HCT116 (cell line): ENCODE measurements at regions not wholly inside any gene's neighbourhood (a gene's known extent, or its start where the extent isn't known, plus 50 kb on each side); places are given as distances from the start of the nearest gene placed in this dataset.

Experiments
- ATAC-seq: fragments of 200-7000 bp; cut with Tn5 transposase; 2 replicates; pipeline ENCODE4 v1.9.1; 2020; ENCODE audit warnings: mild to moderate bottlenecking, moderate library complexity
- BruUV-seq: library from RNA; stranded (reverse); fragments of 400-500 nt; replicated peaks from 2 replicates; lab custom pipeline; 2021; lab: Mats Ljungman, UMichigan
- CTCF ChIA-PET: fragments of 300-600 bp; sonication (Branson Sonifier 250); formaldehyde crosslinking; loops from one replicate; lab custom pipeline; 2021; ENCODE audit warnings: antibody characterized with exemption; lab: Charles Lee
- POLR2A ChIA-PET: fragments of 300-600, 350-600 bp; sonication (Branson Sonifier 250); formaldehyde crosslinking; loops from one replicate; lab custom pipeline; 2021; ENCODE audit warnings: antibody characterized with exemption; lab: Charles Lee
- RAD21 ChIA-PET, 2 experiments: fragments of 300-600 bp; sonication (Branson Sonifier 250); formaldehyde crosslinking; loops; one replicate each; lab custom pipeline; 2023; ENCODE audit warnings: low total read pairs in 2 of 2; ENCODE audit not compliant: uncharacterized antibody in 2 of 2, unreplicated experiment in 2 of 2, low non-redundant PET in 1 of 2; lab: Charles Lee
- DNase-seq: peaks from one replicate; pipeline ENCODE4 v3.0.0-alpha.2; 2010; ENCODE audit warnings: low read depth, low spot score
- H2AFZ ChIP-seq: fragments of 200-600 bp; shearing (Covaris generic), sonication (generic); 2 replicates; pipeline ENCODE4 v1.6.1; 2017; ENCODE audit warnings: low read depth, mixed run types, mixed read lengths, antibody characterized with exemption, low read length; ENCODE audit not compliant: poor library complexity, severe bottlenecking
- H3K27ac ChIP-seq: 2 replicates; pipeline ENCODE4 v1.5.1; 2012; ENCODE audit warnings: low read depth, low read length
- H3K27me3 ChIP-seq: fragments of 200-600 bp; sonication (generic); 2 replicates; pipeline ENCODE4 v1.6.1; 2016; ENCODE audit warnings: mixed run types, low read length, mixed read lengths; ENCODE audit not compliant: insufficient read depth
- H3K36me3 ChIP-seq, 2 experiments: fragments of 200-500 bp in 1 of 2; fragments of 200-600 bp in 1 of 2; sonication (Bioruptor generic) in 1 of 2; sonication (generic) in 1 of 2; 2 replicates each; pipeline versions ENCODE4 v1.5.1 to v1.6.1; 2014 to 2016; ENCODE audit warnings: low read length in 2 of 2, inconsistent platforms in 1 of 2, mixed read lengths in 1 of 2, mixed run types in 1 of 2; ENCODE audit not compliant: insufficient read depth in 2 of 2, control insufficient read depth in 1 of 2
- H3K4me1 ChIP-seq, 2 experiments: fragments of 200-600 bp in 1 of 2; sonication (generic) in 1 of 2; 2 replicates each; pipeline versions ENCODE4 v1.5.1 to v1.6.1; 2012 to 2017; ENCODE audit warnings: low read length in 2 of 2, inconsistent platforms in 1 of 2, mild to moderate bottlenecking in 1 of 2, mixed read lengths in 1 of 2, mixed run types in 1 of 2, moderate library complexity in 1 of 2; ENCODE audit not compliant: insufficient read depth in 2 of 2, control insufficient read depth in 1 of 2
- H3K4me2 ChIP-seq: fragments of 200-600 bp; sonication (generic); 2 replicates; pipeline ENCODE4 v1.6.1; 2017; ENCODE audit warnings: mixed run types, low read length, mixed read lengths
- H3K4me3 ChIP-seq, 2 experiments: fragments of 200-600 bp in 1 of 2; sonication (generic) in 1 of 2; replicated peaks in 1 of 2; 2 replicates each; pipeline ENCODE4 v1.5.1; 2011 to 2016; ENCODE audit warnings: low read length in 2 of 2, control low read depth in 1 of 2, low read depth in 1 of 2, mild to moderate bottlenecking in 1 of 2, mixed read lengths in 1 of 2, mixed run types in 1 of 2
- H3K79me2 ChIP-seq: fragments of 200-600 bp; sonication (generic); 2 replicates; pipeline ENCODE4 v1.6.1; 2017; ENCODE audit warnings: mild to moderate bottlenecking, mixed run types, low read length, moderate library complexity, mixed read lengths; ENCODE audit not compliant: insufficient read depth
- H3K9ac ChIP-seq: fragments of 200-600 bp; sonication (generic); 2 replicates; pipeline ENCODE4 v1.6.1; 2016; ENCODE audit warnings: low read length, mixed read lengths
- H3K9me2 ChIP-seq: fragments of 200-600 bp; sonication (generic), shearing (Covaris generic); 2 replicates; pipeline ENCODE4 v1.6.1; 2017; ENCODE audit warnings: mixed run types, mild to moderate bottlenecking, moderate library complexity; ENCODE audit not compliant: insufficient read depth
- H3K9me3 ChIP-seq, 2 experiments: fragments of 200-500 bp in 1 of 2; fragments of 200-600 bp in 1 of 2; sonication (Bioruptor generic) in 1 of 2; sonication (generic) in 1 of 2; 2 replicates each; pipeline ENCODE4 v1.6.1; 2014 to 2017; ENCODE audit warnings: low read length in 2 of 2, mixed read lengths in 2 of 2, inconsistent platforms in 1 of 2, low read depth in 1 of 2, mild to moderate bottlenecking in 1 of 2, mixed run types in 1 of 2, moderate library complexity in 1 of 2; ENCODE audit not compliant: control insufficient read depth in 1 of 2, insufficient read depth in 1 of 2
- H4K20me1 ChIP-seq: fragments of 200-600 bp; sonication (generic), shearing (Covaris generic); 2 replicates; pipeline ENCODE4 v1.6.1; 2017; ENCODE audit warnings: mixed run types, mild to moderate bottlenecking, moderate library complexity; ENCODE audit not compliant: insufficient read depth
- CEBPB ChIP-seq: IDR thresholded peaks from 2 replicates; pipeline ENCODE4 v1.6.1; 2012; ENCODE audit warnings: low read depth
- EGR1 ChIP-seq: IDR thresholded peaks from 2 replicates; pipeline ENCODE4 v1.6.1; 2012; ENCODE audit warnings: low read depth
- ELF1 ChIP-seq: IDR thresholded peaks from 2 replicates; pipeline ENCODE4 v1.6.1; 2012; ENCODE audit warnings: low read depth, borderline replicate concordance
- FOSL1 ChIP-seq: IDR thresholded peaks from 2 replicates; pipeline ENCODE4 v1.6.1; 2012; ENCODE audit warnings: low read depth
- JUND ChIP-seq: IDR thresholded peaks from 2 replicates; pipeline ENCODE4 v1.6.1; 2012
- POLR2A ChIP-seq: IDR thresholded peaks from 2 replicates; pipeline ENCODE4 v1.7.0; 2011; ENCODE audit warnings: borderline replicate concordance; ENCODE audit not compliant: insufficient read depth, insufficient read length; ENCODE audit errors: extremely low read depth
- POLR2AphosphoS5 ChIP-seq: IDR thresholded peaks from 2 replicates; pipeline ENCODE4 v1.6.1; 2011; ENCODE audit warnings: mild to moderate bottlenecking, low read depth, low read length, moderate library complexity
- SIN3A ChIP-seq: IDR thresholded peaks from 2 replicates; pipeline ENCODE4 v1.6.1; 2012; ENCODE audit warnings: low read depth
- SP1 ChIP-seq: IDR thresholded peaks from 2 replicates; pipeline ENCODE4 v1.6.1; 2012; ENCODE audit warnings: low read depth
- SRF ChIP-seq: IDR thresholded peaks from 2 replicates; pipeline ENCODE4 v1.6.1; 2012; ENCODE audit warnings: low read depth
- TCF7L2 ChIP-seq: IDR thresholded peaks from 2 replicates; pipeline ENCODE4 v1.7.0; 2011; ENCODE audit warnings: borderline replicate concordance, inconsistent platforms; ENCODE audit not compliant: insufficient read depth, insufficient read length; ENCODE audit errors: extremely low read depth
- intact Hi-C: fragments of 100-400 bp; cut with micrococcal nuclease; formaldehyde crosslinking; loops from 2 replicates; pipeline ENCODE4 v1.10.0; 2022
- TF ChIP-seq, protein P1 (sequence below), 3 experiments: fragments of 200-600 bp in 1 of 3; sonication (generic) in 1 of 3; IDR thresholded peaks in 2 of 3; conservative IDR thresholded peaks in 1 of 3; 2 replicates each; pipeline ENCODE4 v1.5.1; 2012 to 2017; ENCODE audit warnings: low read depth in 2 of 3, low read length in 2 of 3, antibody characterized with exemption in 1 of 3, borderline replicate concordance in 1 of 3, control low read depth in 1 of 3, mild to moderate bottlenecking in 1 of 3, mixed read lengths in 1 of 3, mixed run types in 1 of 3, moderate library complexity in 1 of 3; ENCODE audit not compliant: insufficient read depth in 1 of 3
- TF ChIP-seq, protein P2 (sequence below): IDR thresholded peaks from 2 replicates; pipeline ENCODE4 v1.6.1; 2012
- TF ChIP-seq, protein P3 (sequence below): IDR thresholded peaks from 2 replicates; pipeline ENCODE4 v1.6.1; 2012; ENCODE audit warnings: low read depth

DNA sequence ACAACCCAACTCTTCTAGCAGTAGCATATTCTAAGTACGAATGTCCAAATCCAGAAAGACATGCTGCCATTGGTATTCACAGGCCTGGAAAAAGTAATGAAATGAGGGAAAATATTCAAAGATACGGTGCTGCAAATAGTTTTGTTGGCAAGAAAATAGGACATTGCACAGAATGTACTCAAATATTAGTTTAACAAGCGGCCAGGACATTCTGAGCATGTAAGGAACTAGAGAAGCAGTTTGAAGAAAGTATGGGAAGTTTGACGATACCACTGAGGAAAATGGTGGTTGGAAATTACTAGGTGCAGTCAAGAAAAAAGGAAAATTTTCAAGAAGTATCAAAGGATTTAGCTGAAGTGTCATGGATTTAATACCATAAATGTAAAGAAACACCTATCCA is 468.0 kb upstream of the GRIN3A start:
- TF ChIP-seq, protein P1, sequence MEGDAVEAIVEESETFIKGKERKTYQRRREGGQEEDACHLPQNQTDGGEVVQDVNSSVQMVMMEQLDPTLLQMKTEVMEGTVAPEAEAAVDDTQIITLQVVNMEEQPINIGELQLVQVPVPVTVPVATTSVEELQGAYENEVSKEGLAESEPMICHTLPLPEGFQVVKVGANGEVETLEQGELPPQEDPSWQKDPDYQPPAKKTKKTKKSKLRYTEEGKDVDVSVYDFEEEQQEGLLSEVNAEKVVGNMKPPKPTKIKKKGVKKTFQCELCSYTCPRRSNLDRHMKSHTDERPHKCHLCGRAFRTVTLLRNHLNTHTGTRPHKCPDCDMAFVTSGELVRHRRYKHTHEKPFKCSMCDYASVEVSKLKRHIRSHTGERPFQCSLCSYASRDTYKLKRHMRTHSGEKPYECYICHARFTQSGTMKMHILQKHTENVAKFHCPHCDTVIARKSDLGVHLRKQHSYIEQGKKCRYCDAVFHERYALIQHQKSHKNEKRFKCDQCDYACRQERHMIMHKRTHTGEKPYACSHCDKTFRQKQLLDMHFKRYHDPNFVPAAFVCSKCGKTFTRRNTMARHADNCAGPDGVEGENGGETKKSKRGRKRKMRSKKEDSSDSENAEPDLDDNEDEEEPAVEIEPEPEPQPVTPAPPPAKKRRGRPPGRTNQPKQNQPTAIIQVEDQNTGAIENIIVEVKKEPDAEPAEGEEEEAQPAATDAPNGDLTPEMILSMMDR (IDR thresholded peaks at IDR 0.05 in 2 of 3, conservative IDR thresholded peaks at IDR 0.05 in 1 of 3; ENCODE audit: borderline replicate concordance in 1 of 3, insufficient read depth in 1 of 3, low read depth in 2 of 3, low read length in 2 of 3): no peak
- TF ChIP-seq, protein P2, sequence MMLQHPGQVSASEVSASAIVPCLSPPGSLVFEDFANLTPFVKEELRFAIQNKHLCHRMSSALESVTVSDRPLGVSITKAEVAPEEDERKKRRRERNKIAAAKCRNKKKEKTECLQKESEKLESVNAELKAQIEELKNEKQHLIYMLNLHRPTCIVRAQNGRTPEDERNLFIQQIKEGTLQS: no peak
- no peak for TF ChIP-seq SIN3A
- no peak for TF ChIP-seq ELF1
- no peak for TF ChIP-seq FOSL1
- no peak for TF ChIP-seq SP1
- TF ChIP-seq POLR2AphosphoS5: no peak
- TF ChIP-seq CEBPB: no peak
- no peak for TF ChIP-seq EGR1
- TF ChIP-seq, protein P3, sequence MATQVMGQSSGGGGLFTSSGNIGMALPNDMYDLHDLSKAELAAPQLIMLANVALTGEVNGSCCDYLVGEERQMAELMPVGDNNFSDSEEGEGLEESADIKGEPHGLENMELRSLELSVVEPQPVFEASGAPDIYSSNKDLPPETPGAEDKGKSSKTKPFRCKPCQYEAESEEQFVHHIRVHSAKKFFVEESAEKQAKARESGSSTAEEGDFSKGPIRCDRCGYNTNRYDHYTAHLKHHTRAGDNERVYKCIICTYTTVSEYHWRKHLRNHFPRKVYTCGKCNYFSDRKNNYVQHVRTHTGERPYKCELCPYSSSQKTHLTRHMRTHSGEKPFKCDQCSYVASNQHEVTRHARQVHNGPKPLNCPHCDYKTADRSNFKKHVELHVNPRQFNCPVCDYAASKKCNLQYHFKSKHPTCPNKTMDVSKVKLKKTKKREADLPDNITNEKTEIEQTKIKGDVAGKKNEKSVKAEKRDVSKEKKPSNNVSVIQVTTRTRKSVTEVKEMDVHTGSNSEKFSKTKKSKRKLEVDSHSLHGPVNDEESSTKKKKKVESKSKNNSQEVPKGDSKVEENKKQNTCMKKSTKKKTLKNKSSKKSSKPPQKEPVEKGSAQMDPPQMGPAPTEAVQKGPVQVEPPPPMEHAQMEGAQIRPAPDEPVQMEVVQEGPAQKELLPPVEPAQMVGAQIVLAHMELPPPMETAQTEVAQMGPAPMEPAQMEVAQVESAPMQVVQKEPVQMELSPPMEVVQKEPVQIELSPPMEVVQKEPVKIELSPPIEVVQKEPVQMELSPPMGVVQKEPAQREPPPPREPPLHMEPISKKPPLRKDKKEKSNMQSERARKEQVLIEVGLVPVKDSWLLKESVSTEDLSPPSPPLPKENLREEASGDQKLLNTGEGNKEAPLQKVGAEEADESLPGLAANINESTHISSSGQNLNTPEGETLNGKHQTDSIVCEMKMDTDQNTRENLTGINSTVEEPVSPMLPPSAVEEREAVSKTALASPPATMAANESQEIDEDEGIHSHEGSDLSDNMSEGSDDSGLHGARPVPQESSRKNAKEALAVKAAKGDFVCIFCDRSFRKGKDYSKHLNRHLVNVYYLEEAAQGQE: no peak
- TF ChIP-seq TCF7L2: no peak
- TF ChIP-seq JUND: no peak
- no peak for TF ChIP-seq SRF
- no peak for TF ChIP-seq POLR2A
- POLR2A ChIA-PET: no interaction called here
- Histone ChIP-seq H3K4me1 (no peaks in the 10 kb centered on the region), H3K9me3 (peaks cover 0 to 20% of the 10 kb centered on the region in 2 experiments; a peak in 3 of 4 replicates), H3K27me3 (no peaks in the 10 kb centered on the region), H3K36me3 (no peaks in the 10 kb centered on the region), H3K9ac (no peak overlapping the region), H2AFZ (no peak overlapping the region), H3K79me2 (no peaks in the 10 kb centered on the region), H3K27ac (no peak overlapping the region), H3K9me2 (no peaks in the 10 kb centered on the region), H4K20me1 (no peaks in the 10 kb centered on the region), H3K4me3 (no peak overlapping the region), H3K4me2 (no peak overlapping the region)
- CTCF ChIA-PET: no interaction called here
- BruUV-seq: no TSS peak
- DNase-seq (no peak), ATAC-seq (no peak)
- intact Hi-C loops: no loop called here
- RAD21 ChIA-PET: no interaction called here
